GM12878 (cell line): ENCODE measurements at regions not wholly inside any gene's neighbourhood (a gene's known extent, or its start where the extent isn't known, plus 50 kb on each side); places are given as distances from the start of the nearest gene placed in this dataset.

Source experiments
- ATAC-seq: fragments of 200-7000 bp; cut with Tn5 transposase; 3 replicates; pipeline ENCODE4 v1.9.1; 2020; ENCODE audit warnings: mild to moderate bottlenecking, moderate library complexity
- BruUV-seq: library from RNA; stranded (reverse); fragments of 400-500 nt; replicated peaks from 2 replicates; lab custom pipeline; 2021; lab: Mats Ljungman, UMichigan
- CTCF ChIA-PET: fragments of 300-600 bp; sonication (Branson Sonifier 250); formaldehyde crosslinking; extraction: SDS; loops from one replicate; lab custom pipeline; 2021; ENCODE audit warnings: inconsistent platforms; lab: Yijun Ruan, JAX
- POLR2A ChIA-PET: fragments of 350-600 bp; formaldehyde crosslinking; extraction: SDS; loops from one replicate; lab custom pipeline; 2021; ENCODE audit warnings: inconsistent platforms; lab: Charles Lee
- RAD21 ChIA-PET: fragments of 300-600 bp; sonication (Branson Sonifier 250); formaldehyde crosslinking; loops from one replicate; lab custom pipeline; 2023; ENCODE audit warnings: antibody characterized with exemption; ENCODE audit not compliant: unreplicated experiment; lab: Charles Lee
- SMC1A ChIA-PET: fragments of 300-600 bp; sonication (Branson Sonifier 250); formaldehyde crosslinking; loops from one replicate; lab custom pipeline; 2023; ENCODE audit not compliant: unreplicated experiment, uncharacterized antibody; lab: Charles Lee
- DNase-seq: peaks from one replicate; pipeline ENCODE4 v3.0.0-alpha.2; 2011; ENCODE audit warnings: low read depth, low spot score
- FAIRE-seq: peaks from 3 replicates; lab custom pipeline; 2011; peaks lifted over from hg19 to GRCh38; lab: Jason Lieb, UNC
- H2AFZ ChIP-seq: 2 replicates; pipeline ENCODE4 v1.6.0; 2011; ENCODE audit warnings: low read depth, low read length, control low read depth; ENCODE audit not compliant: control insufficient read depth
- H3K27ac ChIP-seq: 2 replicates; pipeline ENCODE4 v1.5.1; 2011; ENCODE audit warnings: control low read depth; ENCODE audit not compliant: control insufficient read depth, insufficient read depth
- H3K27me3 ChIP-seq, 2 experiments: replicated peaks in 1 of 2; 2 replicates each; pipeline versions ENCODE4 v1.6.0 to v1.6.1; 2011; ENCODE audit warnings: low read length in 1 of 2; ENCODE audit not compliant: control insufficient read depth in 2 of 2, insufficient read depth in 2 of 2
- H3K36me3 ChIP-seq, 2 experiments: 2 replicates each; pipeline ENCODE4 v1.5.1; 2011; ENCODE audit warnings: low read length in 1 of 2; ENCODE audit not compliant: control insufficient read depth in 2 of 2, insufficient read depth in 2 of 2
- H3K4me1 ChIP-seq: 2 replicates; pipeline ENCODE4 v1.6.1; 2011; ENCODE audit warnings: mild to moderate bottlenecking, low read length, moderate library complexity, mixed read lengths; ENCODE audit not compliant: control insufficient read depth, insufficient read depth
- H3K4me2 ChIP-seq: 2 replicates; pipeline ENCODE4 v1.6.0; 2011; ENCODE audit warnings: control low read depth; ENCODE audit not compliant: control insufficient read depth, insufficient read depth
- H3K4me3 ChIP-seq: fragments of 200-600 bp; sonication (generic); 2 replicates; pipeline ENCODE4 v1.5.1; 2016
- H3K79me2 ChIP-seq: 2 replicates; pipeline ENCODE4 v1.6.0; 2011; ENCODE audit warnings: low read length; ENCODE audit not compliant: control insufficient read depth, insufficient read depth
- H3K9ac ChIP-seq: 2 replicates; pipeline ENCODE4 v1.8.0; 2011; ENCODE audit warnings: low read length, control low read depth, mixed read lengths; ENCODE audit not compliant: control insufficient read depth, insufficient read depth
- H3K9me3 ChIP-seq: replicated peaks from 3 replicates; pipeline ENCODE4 v1.5.1; 2011; ENCODE audit warnings: mild to moderate bottlenecking, low read length; ENCODE audit not compliant: control insufficient read depth, insufficient read depth
- H4K20me1 ChIP-seq: 2 replicates; pipeline ENCODE4 v1.6.0; 2011; ENCODE audit not compliant: control insufficient read depth, insufficient read depth
- JUND ChIP-seq: IDR thresholded peaks from 2 replicates; pipeline ENCODE4 v1.6.1; 2012; ENCODE audit warnings: low read depth, mild to moderate bottlenecking, low read length, improper control_type of control experiment, moderate library complexity
- MEF2A ChIP-seq: IDR thresholded peaks from 2 replicates; pipeline ENCODE4 v1.6.1; 2011; ENCODE audit warnings: low read depth, mild to moderate bottlenecking, low read length, moderate library complexity; ENCODE audit not compliant: insufficient read depth
- RAD21 ChIP-seq: IDR thresholded peaks from 2 replicates; pipeline ENCODE4 v1.6.1; 2011; ENCODE audit warnings: mild to moderate bottlenecking, low read depth, low read length, moderate library complexity; ENCODE audit not compliant: insufficient read depth
- SKIL ChIP-seq: fragments of 450-650 bp; IDR thresholded peaks from 2 replicates; pipeline ENCODE4 v1.6.1; 2017; ENCODE audit warnings: mild to moderate bottlenecking, low read depth, inconsistent platforms; ENCODE audit not compliant: poor library complexity, severe bottlenecking
- YBX1 ChIP-seq: fragments of 450-650 bp; IDR thresholded peaks from 2 replicates; pipeline ENCODE4 v1.6.1; 2016; ENCODE audit warnings: antibody characterized with exemption
- YY1 ChIP-seq: IDR thresholded peaks from 2 replicates; pipeline ENCODE4 v1.6.1; 2011; ENCODE audit warnings: low read depth, mild to moderate bottlenecking, low read length
- WGBS: methylation state at CpG from one replicate; pipeline ENCODE4 v1.1.6; 2016; ENCODE audit warnings: low lambda C conversion rate; ENCODE audit not compliant: insufficient replicate concordance, insufficient coverage; ENCODE audit errors: missing lambda C conversion rate; 5-methylcytosine and 5-hydroxymethylcytosine counted together
- in situ Hi-C: fragments of 300-500 bp; cut with MboI; formaldehyde crosslinking; loops from 9 replicates; pipeline ENCODE4 v1.14.3; 2018; ENCODE audit warnings: mixed read lengths
- intact Hi-C: fragments of 100-400 bp; cut with micrococcal nuclease; formaldehyde crosslinking; loops from one replicate; pipeline ENCODE4 v1.14.2; 2022; ENCODE audit not compliant: unreplicated experiment

DNA sequence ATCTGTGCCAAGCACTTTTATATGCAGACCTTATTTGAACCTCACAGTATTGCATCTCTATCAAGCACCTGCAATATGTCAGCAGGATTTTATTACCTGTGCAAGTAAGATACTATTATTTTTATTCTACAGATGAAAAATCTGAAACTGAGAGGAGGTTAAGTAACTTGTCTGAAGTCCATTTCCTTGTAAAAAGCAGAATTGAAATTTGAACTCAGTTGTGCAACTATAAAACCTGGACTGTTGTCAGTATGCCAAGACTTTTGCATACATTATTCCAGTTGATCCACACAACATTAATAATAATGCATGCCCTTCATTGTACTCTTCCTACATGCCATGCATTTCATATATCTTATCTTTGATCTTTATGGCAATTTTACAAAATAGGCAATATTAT lies 82.2 kb upstream of the BRINP1 start:
- H3K79me2 ChIP-seq = no peaks in the 10 kb centered on the region
- FAIRE-seq = no peak
- no peaks in the 10 kb centered on the region for H3K4me1 ChIP-seq
- no peak overlapping the region for H3K9ac ChIP-seq
- TF ChIP-seq RAD21 (no peak), MEF2A (no peak), YBX1 (no peak), YY1 (no peak), SKIL (no peak)
- CTCF ChIA-PET = no interaction called here
- H3K4me3 ChIP-seq = no peak overlapping the region
- no peaks in the 10 kb centered on the region for H3K9me3 ChIP-seq
- no peak overlapping the region for H3K27ac ChIP-seq
- SMC1A ChIA-PET = no interaction called here
- BruUV-seq = no TSS peak
- no peaks in the 10 kb centered on the region for H3K36me3 ChIP-seq
- no peak for ATAC-seq
- POLR2A ChIA-PET = no interaction called here
- H4K20me1 ChIP-seq = no peaks in the 10 kb centered on the region
- no peaks in the 10 kb centered on the region for H3K27me3 ChIP-seq
- no peak overlapping the region for H2AFZ ChIP-seq
- intact Hi-C loops (no loop called here), in situ Hi-C loops (no loop called here)
- H3K4me2 ChIP-seq = no peak overlapping the region
- DNase-seq = no peak
- RAD21 ChIA-PET = no interaction called here

- POLR2A ChIA-PET = no interaction called here
- RAD21 ChIA-PET = interaction anchor here (0.5 kb wide), 1 partner anchor 485 kb away, joined by 3 read pairs; no protein-coding TSS in a partner anchor
- no peaks in the 10 kb centered on the region for H3K9me3 ChIP-seq
- BruUV-seq = no TSS peak
- no peaks in the 10 kb centered on the region; a peak in 1 of 4 replicates for H3K27me3 ChIP-seq
- H3K4me1 ChIP-seq = no peaks in the 10 kb centered on the region
- TF ChIP-seq JUND = no peak
- intact Hi-C loops (no loop called here), in situ Hi-C loops (no loop called here)
- no peak overlapping the region for H3K9ac ChIP-seq
- ATAC-seq (no peak), DNase-seq (no peak), FAIRE-seq (no peak)
- no peak overlapping the region for H3K4me3 ChIP-seq
- H3K36me3 ChIP-seq = no peaks in the 10 kb centered on the region
- no peak overlapping the region for H2AFZ ChIP-seq
- no peaks in the 10 kb centered on the region for H3K79me2 ChIP-seq
- SMC1A ChIA-PET = no interaction called here
- CTCF ChIA-PET = no interaction called here
- H4K20me1 ChIP-seq = no peaks in the 10 kb centered on the region
- no peak overlapping the region for H3K4me2 ChIP-seq
- 0% methylated on average over 4 of the region's 4 CpGs for WGBS
- no peak overlapping the region for H3K27ac ChIP-seq
These were observed 73.9 kb upstream of the BRINP1 start for GRCh38 chr9:119443179-119443578.
